ENCODE measurements at regions not wholly inside any gene's neighbourhood (a gene's known extent, or its start where the extent isn't known, plus 50 kb on each side); places are given as distances from the start of the nearest gene placed in this dataset.

GRCh38 chr6:170102582-170103481, 188.0 kb downstream of the DLL1 start:
- TF ChIP-seq SUZ12 (IDR thresholded peaks at IDR 0.05; ENCODE audit: extremely low read depth, insufficient read depth, insufficient read length) (no peak), ZNF274 (IDR thresholded peaks at IDR 0.05; ENCODE audit: low read depth, low read length) (no peak), YY1 (IDR thresholded peaks at IDR 0.05; ENCODE audit: insufficient read depth, insufficient read length) (no peak)

Data from NT2/D1 (cell line).